ENCODE measurements at regions not wholly inside any gene's neighbourhood (a gene's known extent, or its start where the extent isn't known, plus 50 kb on each side); places are given as distances from the start of the nearest gene placed in this dataset.

GRCh38 chr6:4678506-4679300 lies 97.5 kb upstream of the CDYL start:
- TF ChIP-seq CTCF (IDR thresholded peaks at IDR 0.05; ENCODE audit: low read depth, low read length) (no peak), POLR2A (IDR thresholded peaks at IDR 0.05; ENCODE audit: extremely low read depth, insufficient read length) (no peak), MYC (IDR thresholded peaks at IDR 0.05; ENCODE audit: low read depth, low read length) (no peak), MAX (IDR thresholded peaks at IDR 0.05; ENCODE audit: low read depth, low read length) (no peak)
